SH-SY5Y (cell line): ENCODE measurements at regions not wholly inside any gene's neighbourhood (a gene's known extent, or its start where the extent isn't known, plus 50 kb on each side); places are given as distances from the start of the nearest gene placed in this dataset.

Experiments used
- GATA2 ChIP-seq: IDR thresholded peaks from 2 replicates; pipeline ENCODE4 v1.6.1; 2011; ENCODE audit warnings: mild to moderate bottlenecking, low read depth, low read length
- GATA3 ChIP-seq: IDR thresholded peaks from 2 replicates; pipeline ENCODE4 v1.6.1; 2011; ENCODE audit warnings: low read depth, mild to moderate bottlenecking, low read length, moderate library complexity

DNA sequence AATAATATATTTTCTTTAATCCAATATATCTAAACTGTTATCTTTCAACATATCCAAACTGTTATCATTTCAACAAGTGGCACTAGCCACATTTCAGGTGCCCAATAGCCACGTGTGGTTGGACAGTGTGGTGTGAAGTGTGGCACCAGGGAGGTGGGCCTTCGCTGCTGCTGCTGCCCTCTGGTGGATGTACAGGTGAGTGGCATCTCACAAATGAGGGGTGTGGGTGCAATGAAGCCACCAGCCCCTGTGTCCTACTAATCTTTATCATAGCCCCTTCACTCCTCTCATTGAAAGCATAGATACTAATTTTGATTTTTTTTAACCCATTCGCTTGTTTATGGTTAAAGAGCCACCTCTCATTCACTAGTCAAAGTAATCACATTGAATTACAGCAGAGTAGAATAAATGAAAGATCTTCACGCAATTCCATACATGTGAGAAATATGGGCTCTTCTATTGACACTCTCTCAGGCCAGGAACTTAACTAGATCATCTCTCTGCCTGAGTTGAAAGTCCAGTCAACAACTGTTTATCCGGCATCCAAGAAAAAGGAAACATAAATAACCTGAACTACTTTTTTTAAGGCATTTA, 499.2 kb downstream of the OMA1 start:
- no peak for TF ChIP-seq GATA3
- no peak for TF ChIP-seq GATA2
